Smooth muscle cell (in vitro differentiated cells): ENCODE measurements at regions not wholly inside any gene's neighbourhood (a gene's known extent, or its start where the extent isn't known, plus 50 kb on each side); places are given as distances from the start of the nearest gene placed in this dataset.

Experiments used
- DNase-seq: peaks from one replicate; lab custom pipeline; 2025; ENCODE audit not compliant: unreplicated experiment; lab: John Stamatoyannopoulos, UW
- H2AFZ ChIP-seq: fragments of 200-600 bp; sonication (generic); 2 replicates; pipeline ENCODE4 v1.6.0; 2016; ENCODE audit warnings: antibody characterized with exemption, low read depth, mild to moderate bottlenecking
- H3F3A ChIP-seq: fragments of 200-600 bp; sonication (generic); 2 replicates; pipeline ENCODE4 v1.6.0; 2017; ENCODE audit warnings: antibody characterized with exemption, low read depth
- H3K27ac ChIP-seq: fragments of 200-600 bp; sonication (generic); 2 replicates; pipeline ENCODE4 v1.5.1; 2016; ENCODE audit warnings: low read depth, mild to moderate bottlenecking
- H3K27me3 ChIP-seq: fragments of 200-600 bp; sonication (generic); 2 replicates; pipeline ENCODE4 v1.6.1; 2016; ENCODE audit warnings: low read depth, mild to moderate bottlenecking
- H3K36me3 ChIP-seq: fragments of 200-600 bp; sonication (generic); 2 replicates; pipeline ENCODE4 v1.5.1; 2016; ENCODE audit warnings: low read depth
- H3K4me1 ChIP-seq: fragments of 200-600 bp; sonication (generic); 2 replicates; pipeline ENCODE4 v1.5.1; 2016; ENCODE audit warnings: low read depth
- H3K4me2 ChIP-seq: fragments of 200-600 bp; sonication (generic); 2 replicates; pipeline ENCODE4 v1.6.0; 2016; ENCODE audit warnings: mild to moderate bottlenecking
- H3K4me3 ChIP-seq: fragments of 200-600 bp; sonication (generic); 2 replicates; pipeline ENCODE4 v1.5.1; 2016; ENCODE audit warnings: mild to moderate bottlenecking
- H3K79me2 ChIP-seq: fragments of 200-600 bp; sonication (generic); 2 replicates; pipeline ENCODE4 v1.6.0; 2016; ENCODE audit warnings: low read depth, mild to moderate bottlenecking
- H3K9ac ChIP-seq: fragments of 200-600 bp; sonication (generic); 2 replicates; pipeline ENCODE4 v1.6.0; 2016; ENCODE audit warnings: low read depth
- H3K9me3 ChIP-seq: fragments of 200-600 bp; sonication (generic); replicated peaks from 2 replicates; pipeline ENCODE4 v1.5.1; 2016; ENCODE audit warnings: low read depth
- H4K20me1 ChIP-seq: fragments of 200-600 bp; sonication (generic); 2 replicates; pipeline ENCODE4 v1.6.0; 2016; ENCODE audit warnings: low read depth
- CTCF ChIP-seq: fragments of 200-600 bp; sonication (generic); IDR thresholded peaks from 2 replicates; pipeline ENCODE4 v1.5.1; 2017; ENCODE audit warnings: borderline replicate concordance, mild to moderate bottlenecking, antibody characterized with exemption; ENCODE audit not compliant: insufficient read depth, poor library complexity, severe bottlenecking
- WGBS: methylation state at CpG from one replicate; pipeline ENCODE4 v1.1.7; 2016; ENCODE audit warnings: low lambda C conversion rate; 5-methylcytosine and 5-hydroxymethylcytosine counted together

- no peaks in the 10 kb centered on the region for H3K27me3 ChIP-seq
- no peak overlapping the region for H3K4me3 ChIP-seq
- no peak overlapping the region for H3K27ac ChIP-seq
- no peak for TF ChIP-seq CTCF
- no peaks in the 10 kb centered on the region for H3K79me2 ChIP-seq
- no peak overlapping the region for H2AFZ ChIP-seq
- H3F3A ChIP-seq: no peaks in the 10 kb centered on the region
- H4K20me1 ChIP-seq: no peaks in the 10 kb centered on the region
- H3K4me2 ChIP-seq: no peak overlapping the region
- no peak for DNase-seq
- no peaks in the 10 kb centered on the region for H3K4me1 ChIP-seq
- H3K9me3 ChIP-seq: no peaks in the 10 kb centered on the region
- no peaks in the 10 kb centered on the region for H3K36me3 ChIP-seq
- no peak overlapping the region for H3K9ac ChIP-seq
Measured at GRCh38 chr5:74225587-74225986, 414.9 kb downstream of the ENC1 start.

GRCh38 chr5:74224331-74224730, 416.2 kb downstream of the ENC1 start:
- Histone ChIP-seq H3K4me1 (no peaks in the 10 kb centered on the region), H3K4me2 (no peak overlapping the region), H2AFZ (no peak overlapping the region), H3K79me2 (no peaks in the 10 kb centered on the region), H3K36me3 (no peaks in the 10 kb centered on the region), H3F3A (no peaks in the 10 kb centered on the region), H4K20me1 (no peaks in the 10 kb centered on the region), H3K9me3 (peaks cover under 1% of the 10 kb centered on the region), H3K9ac (no peak overlapping the region), H3K4me3 (no peak overlapping the region), H3K27ac (no peak overlapping the region), H3K27me3 (no peaks in the 10 kb centered on the region)
- no peak for DNase-seq
- TF ChIP-seq CTCF: no peak

- DNase-seq: no peak
- Histone ChIP-seq H3K9ac (no peak overlapping the region), H3K27ac (no peak overlapping the region), H3K4me1 (no peaks in the 10 kb centered on the region), H4K20me1 (no peaks in the 10 kb centered on the region), H3K4me3 (no peak overlapping the region), H3K4me2 (no peak overlapping the region), H3K79me2 (no peaks in the 10 kb centered on the region), H3F3A (no peaks in the 10 kb centered on the region), H3K27me3 (no peaks in the 10 kb centered on the region), H2AFZ (no peak overlapping the region), H3K9me3 (peaks cover 4% of the 10 kb centered on the region), H3K36me3 (no peaks in the 10 kb centered on the region)
- no peak for TF ChIP-seq CTCF
- 100% methylated on average over 1 of the region's 1 CpG for WGBS
Measured at GRCh38 chr5:74222806-74223205, 417.7 kb downstream of the ENC1 start.

GRCh38 chr5:74221413-74221812, 419.1 kb downstream of the ENC1 start:
- WGBS: 98% methylated on average over 5 of the region's 5 CpGs

More at GRCh38 chr5:74221413-74221812, 419.1 kb downstream of the ENC1 start:
- Histone ChIP-seq H3K4me3 (no peak overlapping the region), H3K36me3 (no peaks in the 10 kb centered on the region), H3K9ac (no peak overlapping the region), H3K27me3 (no peaks in the 10 kb centered on the region), H2AFZ (no peak overlapping the region), H3K79me2 (no peaks in the 10 kb centered on the region), H4K20me1 (no peaks in the 10 kb centered on the region), H3K9me3 (peaks cover 4% of the 10 kb centered on the region), H3F3A (no peaks in the 10 kb centered on the region), H3K4me1 (no peaks in the 10 kb centered on the region), H3K4me2 (no peak overlapping the region), H3K27ac (no peak overlapping the region)
- DNase-seq: no peak
- no peak for TF ChIP-seq CTCF
